Liver (tissue), 3 donors: ENCODE measurements at regions not wholly inside any gene's neighbourhood (a gene's known extent, or its start where the extent isn't known, plus 50 kb on each side); places are given as distances from the start of the nearest gene placed in this dataset.

Experiments
- FOXA1 ChIP-seq: IDR thresholded peaks from 2 replicates; pipeline ENCODE4 v1.6.1; 2016; ENCODE audit warnings: antibody characterized with exemption
- HNF4A ChIP-seq, 2 donors: conservative IDR thresholded peaks; 2 replicates each; pipeline ENCODE4 v1.6.1; 2016; ENCODE audit warnings: antibody characterized with exemption in 2 of 2, mild to moderate bottlenecking in 2 of 2
- JUND ChIP-seq, 2 donors: IDR thresholded peaks; 2 replicates each; pipeline ENCODE4 v1.6.1; 2016; ENCODE audit warnings: antibody characterized with exemption in 2 of 2
- MAX ChIP-seq: IDR thresholded peaks from 2 replicates; pipeline ENCODE4 v1.6.1; 2016; ENCODE audit warnings: antibody characterized with exemption
- RAD21 ChIP-seq, 2 donors: IDR thresholded peaks; 2 replicates each; pipeline ENCODE4 v1.6.1; 2016; ENCODE audit warnings: antibody characterized with exemption in 2 of 2, mild to moderate bottlenecking in 2 of 2
- TAF1 ChIP-seq: conservative IDR thresholded peaks from 2 replicates; pipeline ENCODE4 v1.6.1; 2016; ENCODE audit warnings: antibody characterized with exemption, mild to moderate bottlenecking
- TF ChIP-seq, protein P1 (sequence below): fragments of 150-350 bp; IDR thresholded peaks from 2 replicates; pipeline ENCODE4 v1.5.1; 2017; ENCODE audit warnings: improper control_type of control experiment, low read depth, low read length; ENCODE audit not compliant: missing input control
- donor health status: healthy.
- donor health status: healthy.

DNA sequence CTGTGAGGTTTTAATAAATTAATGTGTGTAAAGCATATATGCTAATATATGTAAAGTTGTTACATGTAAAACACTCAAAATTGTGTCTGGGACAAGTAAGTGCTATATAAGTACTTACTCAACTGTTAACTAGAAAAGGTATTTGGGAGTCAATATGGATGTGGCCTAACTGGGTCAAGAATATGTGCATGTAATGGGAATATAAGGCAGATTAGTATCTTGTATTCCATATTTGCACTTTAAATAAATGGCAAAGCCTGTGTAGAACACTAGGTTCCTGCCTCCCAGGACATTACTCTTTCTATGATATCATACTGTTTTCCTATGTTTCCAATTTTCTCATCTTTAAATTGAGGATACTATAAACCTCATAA lies 270.6 kb downstream of the FBXO8 start:
- TF ChIP-seq TAF1 (no peak), RAD21 (IDR thresholded peaks at IDR 0.05) (no peak), FOXA1 (no peak), JUND (IDR thresholded peaks at IDR 0.05) (no peak), MAX (no peak), HNF4A (conservative IDR thresholded peaks at IDR 0.05) (no peak)
- TF ChIP-seq, protein P1, sequence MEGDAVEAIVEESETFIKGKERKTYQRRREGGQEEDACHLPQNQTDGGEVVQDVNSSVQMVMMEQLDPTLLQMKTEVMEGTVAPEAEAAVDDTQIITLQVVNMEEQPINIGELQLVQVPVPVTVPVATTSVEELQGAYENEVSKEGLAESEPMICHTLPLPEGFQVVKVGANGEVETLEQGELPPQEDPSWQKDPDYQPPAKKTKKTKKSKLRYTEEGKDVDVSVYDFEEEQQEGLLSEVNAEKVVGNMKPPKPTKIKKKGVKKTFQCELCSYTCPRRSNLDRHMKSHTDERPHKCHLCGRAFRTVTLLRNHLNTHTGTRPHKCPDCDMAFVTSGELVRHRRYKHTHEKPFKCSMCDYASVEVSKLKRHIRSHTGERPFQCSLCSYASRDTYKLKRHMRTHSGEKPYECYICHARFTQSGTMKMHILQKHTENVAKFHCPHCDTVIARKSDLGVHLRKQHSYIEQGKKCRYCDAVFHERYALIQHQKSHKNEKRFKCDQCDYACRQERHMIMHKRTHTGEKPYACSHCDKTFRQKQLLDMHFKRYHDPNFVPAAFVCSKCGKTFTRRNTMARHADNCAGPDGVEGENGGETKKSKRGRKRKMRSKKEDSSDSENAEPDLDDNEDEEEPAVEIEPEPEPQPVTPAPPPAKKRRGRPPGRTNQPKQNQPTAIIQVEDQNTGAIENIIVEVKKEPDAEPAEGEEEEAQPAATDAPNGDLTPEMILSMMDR, result no peak
